IMR-90 (cell line): ENCODE measurements at regions not wholly inside any gene's neighbourhood (a gene's known extent, or its start where the extent isn't known, plus 50 kb on each side); places are given as distances from the start of the nearest gene placed in this dataset.

ENCODE experiments used
- ATAC-seq: fragments of 200-7000 bp; cut with Tn5 transposase; 2 replicates; pipeline ENCODE4 v1.9.1; 2020; ENCODE audit warnings: low read depth, mild to moderate bottlenecking, moderate library complexity
- BruUV-seq: library from RNA; stranded (reverse); fragments of 400-500 nt; replicated peaks from 2 replicates; lab custom pipeline; 2021; lab: Mats Ljungman, UMichigan
- CTCF ChIA-PET: fragments of 300-600 bp; formaldehyde crosslinking; extraction: SDS; loops from one replicate; lab custom pipeline; 2021; ENCODE audit warnings: antibody characterized with exemption; lab: Yijun Ruan, JAX
- POLR2A ChIA-PET: fragments of 300-600 bp; sonication (Branson Sonifier 250); formaldehyde crosslinking; loops from one replicate; lab custom pipeline; 2022; ENCODE audit warnings: antibody characterized with exemption; ENCODE audit not compliant: unreplicated experiment; lab: Charles Lee
- DNase-seq: peaks from one replicate; pipeline ENCODE4 v3.0.0; 2013
- H2AFZ ChIP-seq: replicated peaks from 2 replicates; pipeline ENCODE3; 2013; ENCODE audit warnings: low read length, mild to moderate bottlenecking; ENCODE audit not compliant: poor library complexity
- H2AK5ac ChIP-seq: 2 replicates; pipeline ENCODE4 v1.6.1; 2013; ENCODE audit warnings: low read depth, low read length, inconsistent platforms
- H2AK9ac ChIP-seq: replicated peaks from 2 replicates; pipeline ENCODE3; 2013; ENCODE audit warnings: mild to moderate bottlenecking, low read depth, low read length, moderate library complexity; ENCODE audit not compliant: poor library complexity
- H2BK120ac ChIP-seq: 2 replicates; pipeline ENCODE4 v1.6.1; 2013; ENCODE audit warnings: low read depth, low read length, inconsistent platforms
- H2BK15ac ChIP-seq: 3 replicates; pipeline ENCODE4 v1.6.1; 2013; ENCODE audit warnings: low read depth, low read length, inconsistent platforms
- H2BK20ac ChIP-seq: 2 replicates; pipeline ENCODE4 v1.6.1; 2013; ENCODE audit warnings: low read depth, mild to moderate bottlenecking, inconsistent platforms, low read length, moderate library complexity
- H2BK5ac ChIP-seq: 2 replicates; pipeline ENCODE4 v1.6.1; 2013; ENCODE audit warnings: mild to moderate bottlenecking, low read depth, low read length, inconsistent platforms; ENCODE audit not compliant: poor library complexity, severe bottlenecking
- H3K14ac ChIP-seq: replicated peaks from 2 replicates; pipeline ENCODE4 v1.6.1; 2013; ENCODE audit warnings: low read depth, low read length, inconsistent platforms
- H3K18ac ChIP-seq: 2 replicates; pipeline ENCODE4 v1.6.1; 2013; ENCODE audit warnings: low read depth, low read length, control low read depth
- H3K23ac ChIP-seq: 2 replicates; pipeline ENCODE4 v1.6.1; 2013; ENCODE audit warnings: low read depth, low read length, inconsistent platforms
- H3K27ac ChIP-seq: 2 replicates; pipeline ENCODE4 v1.5.1; 2013; ENCODE audit warnings: mild to moderate bottlenecking, control low read depth, low read length; ENCODE audit not compliant: insufficient read depth
- H3K27me3 ChIP-seq: 2 replicates; pipeline ENCODE4 v1.6.1; 2013; ENCODE audit warnings: low read length; ENCODE audit not compliant: control insufficient read depth, insufficient read depth
- H3K36me3 ChIP-seq: 2 replicates; pipeline ENCODE4 v1.6.1; 2013; ENCODE audit warnings: low read length, mixed read lengths; ENCODE audit not compliant: control insufficient read depth, insufficient read depth
- H3K4ac ChIP-seq: 2 replicates; pipeline ENCODE4 v1.6.1; 2013; ENCODE audit warnings: low read depth, low read length, inconsistent platforms
- H3K4me1 ChIP-seq: 2 replicates; pipeline ENCODE4 v1.6.1; 2013; ENCODE audit warnings: low read length, mixed read lengths; ENCODE audit not compliant: control insufficient read depth, insufficient read depth
- H3K4me2 ChIP-seq: 2 replicates; pipeline ENCODE4 v1.6.1; 2013; ENCODE audit warnings: low read depth, mild to moderate bottlenecking, control low read depth, low read length, moderate library complexity
- H3K4me3 ChIP-seq: 2 replicates; pipeline ENCODE4 v1.5.1; 2013; ENCODE audit warnings: low read depth, mild to moderate bottlenecking, control low read depth, low read length, moderate library complexity; ENCODE audit not compliant: insufficient read depth
- H3K56ac ChIP-seq: 2 replicates; pipeline ENCODE4 v1.6.1; 2013; ENCODE audit warnings: low read length, inconsistent platforms; ENCODE audit not compliant: insufficient read depth; ENCODE audit errors: extremely low read depth
- H3K79me1 ChIP-seq, 2 experiments: 2 replicates each; pipeline ENCODE4 v1.6.1; 2013; ENCODE audit warnings: low read length in 2 of 2, inconsistent platforms in 1 of 2, low read depth in 1 of 2
- H3K9ac ChIP-seq: 2 replicates; pipeline ENCODE4 v1.6.1; 2013; ENCODE audit warnings: low read depth, low read length, control low read depth
- H3K9me1 ChIP-seq: 2 replicates; pipeline ENCODE4 v1.6.1; 2013; ENCODE audit warnings: low read length, inconsistent platforms; ENCODE audit not compliant: insufficient read depth
- H3K9me3 ChIP-seq: 2 replicates; pipeline ENCODE4 v1.6.1; 2013; ENCODE audit warnings: low read length; ENCODE audit not compliant: control insufficient read depth, insufficient read depth
- H4K20me1 ChIP-seq: 2 replicates; pipeline ENCODE4 v1.6.1; 2013; ENCODE audit warnings: low read length, inconsistent platforms; ENCODE audit not compliant: insufficient read depth
- H4K5ac ChIP-seq: 2 replicates; pipeline ENCODE4 v1.6.1; 2013; ENCODE audit warnings: mild to moderate bottlenecking, low read depth, low read length, control low read depth
- H4K8ac ChIP-seq, 2 experiments: 2 replicates each; pipeline ENCODE4 v1.6.1; 2013; ENCODE audit warnings: low read depth in 2 of 2, low read length in 2 of 2, control low read depth in 1 of 2, inconsistent platforms in 1 of 2
- H4K91ac ChIP-seq: 2 replicates; pipeline ENCODE4 v1.6.1; 2013; ENCODE audit warnings: low read depth, low read length, inconsistent platforms; ENCODE audit not compliant: insufficient read depth
- CEBPB ChIP-seq: IDR thresholded peaks from 2 replicates; pipeline ENCODE4 v1.6.1; 2012; ENCODE audit warnings: low read depth, low read length, improper control_type of control experiment
- CTCF ChIP-seq: conservative IDR thresholded peaks from 2 replicates; pipeline ENCODE4 v1.5.1; 2012; ENCODE audit warnings: mild to moderate bottlenecking, low read depth, low read length, improper control_type of control experiment
- MAZ ChIP-seq: IDR thresholded peaks from 2 replicates; pipeline ENCODE4 v1.6.1; 2012; ENCODE audit warnings: low read depth, mild to moderate bottlenecking, low read length, improper control_type of control experiment, moderate library complexity, borderline replicate concordance
- RCOR1 ChIP-seq: IDR thresholded peaks from 2 replicates; pipeline ENCODE4 v1.6.1; 2012; ENCODE audit warnings: mild to moderate bottlenecking, low read length, improper control_type of control experiment; ENCODE audit not compliant: insufficient replicate concordance
- RFX5 ChIP-seq: IDR thresholded peaks from 2 replicates; pipeline ENCODE4 v1.8.0; 2012; ENCODE audit warnings: low read depth, mild to moderate bottlenecking, low read length, moderate library complexity
- WGBS, 2 experiments: methylation state at CpG; one replicate each; pipeline versions ENCODE4 v1.1.5 to v1.1.7; 2013; ENCODE audit warnings: missing lambda C conversion rate in 2 of 2; ENCODE audit not compliant: insufficient read length in 1 of 2; ENCODE audit errors: extremely low coverage in 2 of 2; 5-methylcytosine and 5-hydroxymethylcytosine counted together
- dilution Hi-C: fragments of 300-500 bp; cut with HindIII; formaldehyde crosslinking; loops from one replicate; pipeline ENCODE4 v1.14.3; 2018; ENCODE audit warnings: low sequenced_read_pairs; ENCODE audit not compliant: unreplicated experiment
- in situ Hi-C: fragments of 300-500 bp; cut with MboI; formaldehyde crosslinking; loops from 3 replicates; pipeline ENCODE4 v1.14.3; 2019; ENCODE audit warnings: low sequenced_read_pairs, inconsistent platforms, mixed read lengths
- intact Hi-C: fragments of 100-400 bp; cut with micrococcal nuclease; formaldehyde crosslinking; loops from 2 replicates; pipeline ENCODE4 v1.10.0; 2022

GRCh38 chr6:74115674-74116073 lies 419.7 kb downstream of the CD109 start:
- H3K4me1 ChIP-seq = peaks cover 23% of the 10 kb centered on the region
- H3K9me3 ChIP-seq = no peaks in the 10 kb centered on the region
- ATAC-seq (no peak), DNase-seq (peak; percentile 38)
- peak overlapping the region; percentile 50 to 71 for H4K8ac ChIP-seq
- no peak overlapping the region for H3K4me3 ChIP-seq
- ChIA-PET CTCF (interaction anchor here (1.0 kb wide), 1 partner anchor 11 kb away, joined by 3 read pairs; no protein-coding TSS in a partner anchor), POLR2A (no interaction called here)
- H3K56ac ChIP-seq = no peak overlapping the region
- H2BK15ac ChIP-seq = peak overlapping the region; percentile 84; the same call in 2 of the 3 replicates
- peak overlapping the region; percentile 98 for H2BK20ac ChIP-seq
- H2AK9ac ChIP-seq = no peak overlapping the region
- in situ Hi-C loops (no loop called here), dilution Hi-C loops (no loop called here), intact Hi-C loops (loop anchor here (5.0 kb wide), 1 partner anchor 162 kb away; no protein-coding TSS in a partner anchor)
- H2BK5ac ChIP-seq = no peak overlapping the region
- peak overlapping the region; percentile 95 for H3K18ac ChIP-seq
- H4K5ac ChIP-seq = peak overlapping the region; percentile 12; the same call in 1 of the 2 replicates
- no peaks in the 10 kb centered on the region for H3K36me3 ChIP-seq
- H3K79me1 ChIP-seq = no peaks in the 10 kb centered on the region
- H3K4ac ChIP-seq = peak overlapping the region; percentile 81
- no peak overlapping the region for H3K9ac ChIP-seq
- no peaks in the 10 kb centered on the region for H3K27me3 ChIP-seq
- TF ChIP-seq RCOR1 (no peak), CTCF (no peak), RFX5 (no peak), CEBPB (peak; percentile 78), MAZ (no peak)
- H3K23ac ChIP-seq = peak overlapping the region; percentile 20; the same call in 1 of the 2 replicates
- peak overlapping the region; percentile 85; the same call in 1 of the 2 replicates for H2AK5ac ChIP-seq
- WGBS, 2 experiments = no CpG with 5 or more reads among the region's 3 CpGs
- H3K4me2 ChIP-seq = no peak overlapping the region
- H4K91ac ChIP-seq = peak overlapping the region; percentile 82
- peaks cover 10% of the 10 kb centered on the region for H3K9me1 ChIP-seq
- peak overlapping the region; percentile 77 for H3K14ac ChIP-seq
- H2BK120ac ChIP-seq = peak overlapping the region; percentile 97
- H2AFZ ChIP-seq = no peak overlapping the region
- H4K20me1 ChIP-seq = no peaks in the 10 kb centered on the region
- BruUV-seq = no TSS peak
- no peak overlapping the region for H3K27ac ChIP-seq
